Nephron progenitor cell (in vitro differentiated cells): ENCODE measurements at regions not wholly inside any gene's neighbourhood (a gene's known extent, or its start where the extent isn't known, plus 50 kb on each side); places are given as distances from the start of the nearest gene placed in this dataset.

Experiments
- DNase-seq: peaks from one replicate; pipeline ENCODE4 v3.0.0; 2021
- H3K27ac Mint-ChIP-seq: 2 replicates; pipeline ENCODE4 v1.8.0; 2021; ENCODE audit warnings: mild to moderate bottlenecking, moderate library complexity, mixed read lengths
- H3K27me3 Mint-ChIP-seq: 2 replicates; pipeline ENCODE4 v1.8.0; 2021; ENCODE audit warnings: mild to moderate bottlenecking, low read depth, mixed read lengths; ENCODE audit not compliant: poor library complexity
- H3K36me3 Mint-ChIP-seq: 2 replicates; pipeline ENCODE4 v1.8.0; 2021; ENCODE audit warnings: low read depth, mixed read lengths
- H3K4me1 Mint-ChIP-seq: 2 replicates; pipeline ENCODE4 v1.8.0; 2021; ENCODE audit warnings: mixed read lengths
- H3K4me3 Mint-ChIP-seq: 2 replicates; pipeline ENCODE4 v1.8.0; 2021; ENCODE audit warnings: mild to moderate bottlenecking, moderate library complexity, mixed read lengths
- H3K9me3 Mint-ChIP-seq: 2 replicates; pipeline ENCODE4 v1.8.0; 2021; ENCODE audit warnings: mild to moderate bottlenecking, moderate library complexity, mixed read lengths
- CTCF ChIP-seq: fragments of 200-600 bp; sonication (generic); IDR thresholded peaks from 2 replicates; pipeline ENCODE4 v1.5.0; 2021; ENCODE audit warnings: antibody characterized with exemption

GRCh38 chr12:45622210-45622937 lies 107.1 kb upstream of the ARID2 start:
- no peak overlapping the region for H3K4me3 Mint-ChIP-seq
- peaks cover 4% of the 10 kb centered on the region for H3K36me3 Mint-ChIP-seq
- peak overlapping the region; percentile 27 for H3K27ac Mint-ChIP-seq
- peaks cover 16% of the 10 kb centered on the region for H3K9me3 Mint-ChIP-seq
- no peak for DNase-seq
- TF ChIP-seq CTCF, result no peak
- no peaks in the 10 kb centered on the region for H3K27me3 Mint-ChIP-seq
- H3K4me1 Mint-ChIP-seq, result peaks cover 22% of the 10 kb centered on the region

- TF ChIP-seq CTCF, result no peak
- Mint-ChIP-seq H3K36me3 (peaks cover 4% of the 10 kb centered on the region), H3K4me3 (peak overlapping the region; percentile 54), H3K27me3 (no peaks in the 10 kb centered on the region), H3K9me3 (peaks cover 16% of the 10 kb centered on the region), H3K4me1 (peaks cover 30% of the 10 kb centered on the region), H3K27ac (peak overlapping the region; percentile 27)
- DNase-seq, result no peak
Observed at GRCh38 chr12:45623221-45623620, 106.3 kb upstream of the ARID2 start.

GRCh38 chr12:45623940-45624339 lies 105.6 kb upstream of the ARID2 start:
- H3K4me3 Mint-ChIP-seq, result no peak overlapping the region
- DNase-seq, result no peak

GRCh38 chr12:45626965-45627364 lies 102.5 kb upstream of the ARID2 start:
- no peak for DNase-seq
- no peak for TF ChIP-seq CTCF
- no peak overlapping the region for H3K4me3 Mint-ChIP-seq
- peaks cover 6% of the 10 kb centered on the region for H3K9me3 Mint-ChIP-seq
- peak overlapping the region; percentile 86 for H3K27ac Mint-ChIP-seq
- H3K4me1 Mint-ChIP-seq, result peaks cover 34% of the 10 kb centered on the region
- peaks cover 4% of the 10 kb centered on the region for H3K27me3 Mint-ChIP-seq
- no peaks in the 10 kb centered on the region for H3K36me3 Mint-ChIP-seq

More at GRCh38 chr12:45623940-45624339, 105.6 kb upstream of the ARID2 start:
- peaks cover 4% of the 10 kb centered on the region for H3K36me3 Mint-ChIP-seq
- H3K27me3 Mint-ChIP-seq, result no peaks in the 10 kb centered on the region
- TF ChIP-seq CTCF, result no peak
- H3K27ac Mint-ChIP-seq, result no peak overlapping the region
- peaks cover 16% of the 10 kb centered on the region for H3K9me3 Mint-ChIP-seq
- peaks cover 34% of the 10 kb centered on the region for H3K4me1 Mint-ChIP-seq

GRCh38 chr12:45627407-45628069 lies 102.0 kb upstream of the ARID2 start:
- no peak overlapping the region for H3K4me3 Mint-ChIP-seq
- DNase-seq, result no peak
- peaks cover 4% of the 10 kb centered on the region for H3K9me3 Mint-ChIP-seq
- TF ChIP-seq CTCF, result no peak
- H3K4me1 Mint-ChIP-seq, result peaks cover 34% of the 10 kb centered on the region
- H3K27me3 Mint-ChIP-seq, result peaks cover 4% of the 10 kb centered on the region
- peak overlapping the region; percentile 86 for H3K27ac Mint-ChIP-seq
- no peaks in the 10 kb centered on the region for H3K36me3 Mint-ChIP-seq
